GM19099 (cell line): ENCODE measurements at regions not wholly inside any gene's neighbourhood (a gene's known extent, or its start where the extent isn't known, plus 50 kb on each side); places are given as distances from the start of the nearest gene placed in this dataset.
A peak's percentile ranks its signal among the peaks of the same experiment; 100 is the strongest.

Experiments
- POLR2A ChIP-seq: IDR thresholded peaks from 3 replicates; pipeline ENCODE4 v1.6.1; 2011; ENCODE audit warnings: low read depth; ENCODE audit not compliant: insufficient read length; ENCODE audit errors: extremely low read depth

- peak; percentile 75 for TF ChIP-seq POLR2A
Observed at GRCh38 chr1:148402152-148403084, 80.7 kb downstream of the PPIAL4G start.

DNA sequence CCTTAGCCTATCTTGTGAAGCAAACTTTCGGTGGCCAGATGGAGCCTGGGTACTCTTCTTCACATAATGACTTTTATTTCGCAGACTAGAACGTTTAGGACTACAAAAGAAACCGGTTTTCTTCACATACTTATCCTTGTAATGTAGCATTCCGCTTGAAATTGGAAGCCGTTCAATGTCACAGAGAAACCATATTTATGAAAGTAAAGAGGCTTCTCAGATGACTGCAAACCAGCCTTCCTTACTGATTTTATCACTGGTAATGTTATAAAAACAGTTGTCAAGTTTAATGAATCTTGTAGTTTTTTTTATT lies 94.1 kb downstream of the PPIAL4G start:
- TF ChIP-seq POLR2A, result no peak

GRCh38 chr1:148388260-148389026 lies 94.7 kb downstream of the PPIAL4G start:
- peak; percentile 76 for TF ChIP-seq POLR2A

DNA sequence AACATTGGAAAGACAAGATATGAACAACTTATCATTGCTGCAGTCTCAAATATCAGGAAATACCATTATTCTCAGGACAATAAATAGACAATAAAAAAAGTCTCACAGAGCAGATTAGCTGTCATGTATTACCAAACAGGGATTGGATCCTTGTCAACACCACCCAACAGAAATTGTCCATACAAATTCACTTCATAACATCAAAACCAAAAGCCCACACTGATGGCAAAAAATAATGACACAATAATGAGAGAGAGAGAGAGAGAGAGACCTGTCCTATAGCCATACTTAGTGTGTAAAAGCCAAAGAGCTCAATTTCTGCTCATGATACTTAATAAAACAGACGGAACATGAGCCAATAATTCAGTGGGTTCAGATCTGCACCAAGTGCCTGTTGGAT lies 96.5 kb downstream of the PPIAL4G start:
- TF ChIP-seq POLR2A, result no peak

DNA sequence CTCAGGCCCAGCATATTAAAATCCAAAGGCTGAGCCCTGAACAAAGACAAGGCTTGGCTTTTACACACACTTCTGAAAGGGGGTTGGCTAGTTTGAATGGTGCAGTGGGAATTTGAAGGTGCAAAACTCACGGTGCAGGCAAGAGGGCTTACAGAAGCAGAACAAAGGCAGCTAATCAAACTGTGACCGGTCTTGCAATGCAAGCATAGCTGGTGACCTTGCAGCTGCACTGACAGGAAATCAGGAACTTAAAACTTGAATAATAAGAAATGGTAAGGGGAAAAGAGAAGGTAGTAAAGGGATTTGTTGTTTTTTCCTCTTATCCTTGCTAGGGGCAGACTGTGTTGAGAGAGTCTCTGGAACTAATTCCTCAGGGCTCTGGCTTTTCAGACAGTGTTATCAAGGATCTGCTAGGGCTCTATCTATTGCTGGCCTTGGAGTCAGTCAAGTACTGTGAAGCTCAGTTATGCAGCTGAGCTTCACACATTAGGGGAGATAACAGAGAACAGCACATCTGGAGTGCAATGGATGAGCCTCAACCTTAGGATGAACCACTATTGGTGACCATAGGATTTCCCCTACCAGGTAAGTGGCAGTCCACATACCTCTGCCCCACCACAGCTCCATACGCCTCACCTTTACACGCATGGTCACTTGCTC lies 97.6 kb downstream of the PPIAL4G start:
- no peak for TF ChIP-seq POLR2A

GRCh38 chr1:148383966-148384365 lies 99.1 kb downstream of the PPIAL4G start:
- TF ChIP-seq POLR2A, result no peak

DNA sequence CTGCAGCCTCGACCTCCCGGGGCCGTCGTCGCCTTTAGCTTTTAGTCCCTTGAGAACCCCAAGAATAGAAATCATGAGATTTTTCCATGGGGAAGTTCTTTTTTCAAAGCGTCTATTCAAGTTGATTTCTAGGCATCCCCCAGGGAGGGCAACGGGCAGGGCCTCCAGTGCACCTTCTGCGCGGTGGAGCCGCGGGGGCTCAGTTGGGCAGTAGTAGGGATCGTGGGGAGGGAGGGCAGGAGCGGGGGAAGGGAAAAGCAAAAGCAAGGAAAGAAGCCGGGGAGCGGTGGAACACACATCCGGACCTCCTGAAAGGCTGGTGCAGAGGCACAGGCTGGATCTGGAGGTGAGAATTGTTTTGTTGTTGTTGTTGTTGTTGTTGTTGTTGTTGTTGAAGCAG lies 103.4 kb downstream of the PPIAL4G start:
- no peak for TF ChIP-seq POLR2A

GRCh38 chr1:148379170-148379500 lies 104.0 kb downstream of the PPIAL4G start:
- no peak for TF ChIP-seq POLR2A

DNA sequence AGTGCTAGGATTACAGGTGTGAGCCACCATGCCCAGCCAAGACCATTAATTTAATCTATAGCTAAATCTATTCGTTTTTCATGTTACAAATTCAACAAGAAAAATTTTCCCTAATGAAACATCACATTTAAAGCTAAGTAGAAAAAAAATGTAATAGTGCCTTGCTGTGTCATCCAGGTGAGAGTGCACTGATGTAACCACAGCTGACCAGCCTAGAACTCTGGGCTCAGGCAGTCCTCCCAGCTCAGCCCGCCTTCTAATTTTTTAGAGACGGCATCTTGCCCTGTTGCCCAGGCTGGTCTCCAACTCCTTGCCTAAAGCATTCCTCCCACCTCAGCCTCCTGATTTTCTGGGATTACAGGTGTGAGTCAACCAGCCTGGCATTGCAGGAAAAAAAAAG lies 109.0 kb downstream of the PPIAL4G start:
- no peak for TF ChIP-seq POLR2A

- TF ChIP-seq POLR2A, result no peak
Observed at GRCh38 chr1:148373192-148373925, 109.7 kb downstream of the PPIAL4G start.

GRCh38 chr1:148372731-148373130 lies 110.4 kb downstream of the PPIAL4G start:
- TF ChIP-seq POLR2A, result no peak

DNA sequence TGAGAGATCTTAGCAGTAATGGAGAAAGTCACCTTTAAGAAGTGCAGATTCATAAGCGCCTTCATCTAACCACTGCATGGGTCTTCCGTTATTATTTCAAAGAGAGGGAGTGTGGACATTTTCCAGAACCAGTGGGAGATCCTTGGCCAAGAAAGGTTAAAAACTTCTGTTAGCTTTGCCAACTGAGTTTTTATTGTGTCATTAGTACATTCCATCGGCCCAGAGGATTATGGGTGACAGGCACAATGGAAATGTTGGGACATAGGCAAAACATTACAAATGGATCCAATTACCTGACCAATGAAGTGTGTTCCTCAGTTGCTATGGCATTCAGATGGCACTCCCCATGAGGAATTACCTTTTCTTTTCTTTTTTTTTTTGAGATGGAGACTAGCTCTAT lies 115.5 kb downstream of the PPIAL4G start:
- no peak for TF ChIP-seq POLR2A

- no peak for TF ChIP-seq POLR2A
Observed at GRCh38 chr1:148363439-148363810, 119.7 kb downstream of the PPIAL4G start.

DNA sequence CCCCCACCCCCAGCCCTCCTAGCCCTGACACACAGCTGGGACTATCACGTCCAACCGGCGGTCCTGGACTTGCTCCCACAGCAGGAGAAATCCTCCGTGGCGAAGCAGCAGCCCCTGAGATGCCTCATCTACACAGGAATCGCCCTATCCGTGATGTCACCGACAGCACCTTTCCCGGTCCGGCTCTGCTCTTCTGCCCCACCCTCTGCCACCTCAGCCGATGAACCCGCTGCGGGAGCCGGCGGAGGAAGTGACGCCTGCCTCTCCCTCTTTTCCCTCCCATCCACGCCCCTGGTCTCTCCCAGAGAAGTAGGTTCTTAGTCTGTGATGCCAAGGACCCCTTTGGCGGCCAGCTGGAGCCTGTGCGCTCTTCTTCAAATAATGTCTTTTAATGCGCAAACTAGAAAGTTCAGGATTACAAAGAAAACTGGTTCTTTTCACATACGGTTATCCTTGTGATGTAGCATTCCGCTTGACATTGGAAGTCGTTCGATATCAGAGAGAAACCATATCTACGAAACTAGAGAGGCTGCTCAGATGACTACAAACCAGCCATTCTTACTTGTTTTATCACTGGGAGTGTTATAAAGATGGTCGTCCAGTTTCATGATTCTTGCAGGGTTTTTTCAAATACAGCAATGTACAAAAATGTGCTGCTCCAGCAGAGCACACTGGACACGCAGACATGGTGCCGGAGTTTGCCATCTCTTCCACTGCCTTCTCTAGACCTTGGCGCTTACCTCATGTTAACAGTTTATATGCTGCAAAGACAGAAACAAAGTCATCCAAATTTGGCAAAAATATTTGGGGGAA lies 120.3 kb downstream of the PPIAL4G start:
- no peak for TF ChIP-seq POLR2A
